HG03175 (cell line): ENCODE measurements at regions not wholly inside any gene's neighbourhood (a gene's known extent, or its start where the extent isn't known, plus 50 kb on each side); places are given as distances from the start of the nearest gene placed in this dataset.
"Not testable (repeated sequence)": the region's sequence is repeated elsewhere in the genome, so short reads cannot be mapped to it uniquely, and the experiment has no call there.

Source experiments
- ATAC-seq: cut with Tn5 transposase; IDR thresholded peaks from one replicate; pipeline ENCODE4 v1.9.1; 2021; ENCODE audit warnings: mild to moderate bottlenecking, moderate library complexity; ENCODE audit not compliant: unreplicated experiment

GRCh38 chr6:81969814-81970213, 217.3 kb upstream of the TENT5A start:
- no peak for ATAC-seq

- ATAC-seq, result no peak
Observed at GRCh38 chr6:81969011-81969410, 216.5 kb upstream of the TENT5A start.

GRCh38 chr6:81966968-81967367, 214.5 kb upstream of the TENT5A start:
- no peak for ATAC-seq

GRCh38 chr6:81962198-81962597, 209.7 kb upstream of the TENT5A start:
- ATAC-seq, result no peak

GRCh38 chr6:81950877-81951276, 198.4 kb upstream of the TENT5A start:
- peak; percentile 76 for ATAC-seq

GRCh38 chr6:81948861-81949260, 196.4 kb upstream of the TENT5A start:
- no peak for ATAC-seq

- not testable (repeated sequence) for ATAC-seq
Observed at GRCh38 chr6:81948196-81948595, 195.7 kb upstream of the TENT5A start.

- ATAC-seq, result no peak
Observed at GRCh38 chr6:81944661-81945060, 192.2 kb upstream of the TENT5A start.

- not testable (repeated sequence) for ATAC-seq
Observed at GRCh38 chr6:81942842-81943241, 190.4 kb upstream of the TENT5A start.

GRCh38 chr6:81942067-81942370, 189.5 kb upstream of the TENT5A start:
- no peak for ATAC-seq

- no peak for ATAC-seq
Observed at GRCh38 chr6:81940451-81940985, 188.0 kb upstream of the TENT5A start.

GRCh38 chr6:81939766-81940165, 187.3 kb upstream of the TENT5A start:
- no peak for ATAC-seq

- no peak for ATAC-seq
Observed at GRCh38 chr6:81938991-81939732, 186.7 kb upstream of the TENT5A start.

GRCh38 chr6:81938014-81938856, 185.8 kb upstream of the TENT5A start:
- peak; percentile 94 for ATAC-seq

- no peak for ATAC-seq
Observed at GRCh38 chr6:81937296-81937937, 184.9 kb upstream of the TENT5A start.

- no peak for ATAC-seq
Observed at GRCh38 chr6:81934936-81935335, 182.5 kb upstream of the TENT5A start.

- no peak for ATAC-seq
Observed at GRCh38 chr6:81933608-81934051, 181.1 kb upstream of the TENT5A start.

GRCh38 chr6:81933089-81933488, 180.6 kb upstream of the TENT5A start:
- ATAC-seq, result peak; percentile 43

- ATAC-seq, result not testable (repeated sequence)
Observed at GRCh38 chr6:81932448-81932847, 180.0 kb upstream of the TENT5A start.

GRCh38 chr6:81929828-81930227, 177.3 kb upstream of the TENT5A start:
- ATAC-seq, result no peak

GRCh38 chr6:81925201-81925600, 172.7 kb upstream of the TENT5A start:
- no peak for ATAC-seq
